Keratinocyte (primary cell): ENCODE measurements at regions not wholly inside any gene's neighbourhood (a gene's known extent, or its start where the extent isn't known, plus 50 kb on each side); places are given as distances from the start of the nearest gene placed in this dataset.

Source experiments
- CTCF ChIP-seq, 3 experiments: IDR thresholded peaks in 1 of 3; conservative IDR thresholded peaks in 1 of 3; optimal IDR thresholded peaks in 1 of 3; 2 replicates in 2 of 3; 3 replicates in 1 of 3; pipeline versions ENCODE3 to v1.5.1; 2011; ENCODE audit warnings: low read length in 3 of 3, mild to moderate bottlenecking in 3 of 3, moderate library complexity in 2 of 3, control low read depth in 1 of 3, inconsistent platforms in 1 of 3; ENCODE audit not compliant: insufficient read depth in 2 of 3; ENCODE audit errors: extremely low read depth in 1 of 3
- EZH2 ChIP-seq: IDR thresholded peaks from one replicate; pipeline ENCODE4 v1.6.1; 2012; ENCODE audit warnings: inconsistent platforms, mild to moderate bottlenecking, low read length, moderate library complexity

- TF ChIP-seq CTCF (optimal IDR thresholded peaks at IDR 0.05 in 1 of 3, IDR thresholded peaks at IDR 0.05 in 1 of 3, conservative IDR thresholded peaks at IDR 0.05 in 1 of 3; ENCODE audit: extremely low read depth in 1 of 3, insufficient read depth in 2 of 3, low read length in 3 of 3) (no peak), EZH2 (no peak)
Observed at GRCh38 chr11:106249617-106250239, 172.3 kb downstream of the AASDHPPT start.
